Lower leg skin (tissue), 3 donors: ENCODE measurements at regions not wholly inside any gene's neighbourhood (a gene's known extent, or its start where the extent isn't known, plus 50 kb on each side); places are given as distances from the start of the nearest gene placed in this dataset.
"Not testable (repeated sequence)": the region's sequence is repeated elsewhere in the genome, so short reads cannot be mapped to it uniquely, and the experiment has no call there.

Source experiments
- POLR2A ChIP-seq, 2 donors: fragments of 450-650 bp; IDR thresholded peaks; one replicate each; pipeline ENCODE4 v1.6.1; 2016 to 2017; ENCODE audit warnings: antibody characterized with exemption in 2 of 2, mild to moderate bottlenecking in 1 of 2, moderate library complexity in 1 of 2
- TF ChIP-seq, protein P1 (sequence below), 3 donors: fragments of 450-650 bp; IDR thresholded peaks; one replicate each; pipeline ENCODE4 v1.5.1; 2016; ENCODE audit warnings: antibody characterized with exemption in 3 of 3, mild to moderate bottlenecking in 3 of 3, moderate library complexity in 2 of 3

- TF ChIP-seq, protein P1, sequence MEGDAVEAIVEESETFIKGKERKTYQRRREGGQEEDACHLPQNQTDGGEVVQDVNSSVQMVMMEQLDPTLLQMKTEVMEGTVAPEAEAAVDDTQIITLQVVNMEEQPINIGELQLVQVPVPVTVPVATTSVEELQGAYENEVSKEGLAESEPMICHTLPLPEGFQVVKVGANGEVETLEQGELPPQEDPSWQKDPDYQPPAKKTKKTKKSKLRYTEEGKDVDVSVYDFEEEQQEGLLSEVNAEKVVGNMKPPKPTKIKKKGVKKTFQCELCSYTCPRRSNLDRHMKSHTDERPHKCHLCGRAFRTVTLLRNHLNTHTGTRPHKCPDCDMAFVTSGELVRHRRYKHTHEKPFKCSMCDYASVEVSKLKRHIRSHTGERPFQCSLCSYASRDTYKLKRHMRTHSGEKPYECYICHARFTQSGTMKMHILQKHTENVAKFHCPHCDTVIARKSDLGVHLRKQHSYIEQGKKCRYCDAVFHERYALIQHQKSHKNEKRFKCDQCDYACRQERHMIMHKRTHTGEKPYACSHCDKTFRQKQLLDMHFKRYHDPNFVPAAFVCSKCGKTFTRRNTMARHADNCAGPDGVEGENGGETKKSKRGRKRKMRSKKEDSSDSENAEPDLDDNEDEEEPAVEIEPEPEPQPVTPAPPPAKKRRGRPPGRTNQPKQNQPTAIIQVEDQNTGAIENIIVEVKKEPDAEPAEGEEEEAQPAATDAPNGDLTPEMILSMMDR (IDR thresholded peaks at IDR 0.05), result not testable (repeated sequence)
- not testable (repeated sequence) for TF ChIP-seq POLR2A (IDR thresholded peaks at IDR 0.05)
Observed at GRCh38 chr5:142208244-142208643, 99.7 kb downstream of the NDFIP1 start.
